ENCODE measurements at regions not wholly inside any gene's neighbourhood (a gene's known extent, or its start where the extent isn't known, plus 50 kb on each side); places are given as distances from the start of the nearest gene placed in this dataset.

GRCh38 chr1:230499496-230499895, 73.4 kb upstream of the PGBD5 start:
- no peak overlapping the region for H3K4me3 ChIP-seq (ENCODE audit: control insufficient read depth, low read depth, low read length)
- no peak for DNase-seq (ENCODE audit: low read depth)
- no peak for TF ChIP-seq CTCF (IDR thresholded peaks at IDR 0.05; ENCODE audit: control insufficient read depth, insufficient read depth, low read depth, low read length, missing control alignments)

GRCh38 chr1:230498704-230499103, 72.6 kb upstream of the PGBD5 start:
- no peak for TF ChIP-seq CTCF (IDR thresholded peaks at IDR 0.05; ENCODE audit: control insufficient read depth, insufficient read depth, low read depth, low read length, missing control alignments)
- no peak overlapping the region for H3K4me3 ChIP-seq (ENCODE audit: control insufficient read depth, low read depth, low read length)
- DNase-seq (ENCODE audit: low read depth), result no peak

DNA sequence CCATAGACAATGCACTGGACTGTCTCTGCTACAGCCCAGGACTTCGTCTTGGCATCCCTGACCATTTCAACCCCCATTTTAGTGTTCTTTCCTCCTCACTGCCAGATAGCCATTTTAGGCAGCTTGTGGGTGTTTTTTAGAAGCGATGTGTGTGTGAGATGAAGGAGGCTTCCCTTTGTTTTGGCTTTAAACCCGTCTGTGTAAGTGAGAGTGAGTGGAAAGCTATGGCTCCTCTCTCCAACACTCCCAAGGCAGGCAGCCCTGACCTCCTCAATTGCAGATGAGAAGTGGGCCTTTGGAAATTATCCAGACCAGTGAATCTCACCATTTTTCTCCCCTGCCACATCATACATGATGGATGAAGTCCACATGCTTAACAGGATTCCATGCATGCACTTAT, 70.3 kb upstream of the PGBD5 start:
- no peak for DNase-seq (ENCODE audit: low read depth)
- TF ChIP-seq CTCF (IDR thresholded peaks at IDR 0.05; ENCODE audit: control insufficient read depth, insufficient read depth, low read depth, low read length, missing control alignments), result no peak
- H3K4me3 ChIP-seq (ENCODE audit: control insufficient read depth, low read depth, low read length), result no peak overlapping the region

- H3K4me3 ChIP-seq (ENCODE audit: control insufficient read depth, low read depth, low read length), result no peak overlapping the region
- TF ChIP-seq CTCF (IDR thresholded peaks at IDR 0.05; ENCODE audit: control insufficient read depth, insufficient read depth, low read depth, low read length, missing control alignments), result no peak
- no peak for DNase-seq (ENCODE audit: low read depth)
Observed at GRCh38 chr1:230495891-230496385, 69.8 kb upstream of the PGBD5 start.

GRCh38 chr1:230495076-230495475, 68.9 kb upstream of the PGBD5 start:
- no peak for DNase-seq (ENCODE audit: low read depth)
- no peak overlapping the region for H3K4me3 ChIP-seq (ENCODE audit: control insufficient read depth, low read depth, low read length)
- no peak for TF ChIP-seq CTCF (IDR thresholded peaks at IDR 0.05; ENCODE audit: control insufficient read depth, insufficient read depth, low read depth, low read length, missing control alignments)

- TF ChIP-seq CTCF (IDR thresholded peaks at IDR 0.05; ENCODE audit: control insufficient read depth, insufficient read depth, low read depth, low read length, missing control alignments), result no peak
- no peak for DNase-seq (ENCODE audit: low read depth)
- no peak overlapping the region for H3K4me3 ChIP-seq (ENCODE audit: control insufficient read depth, low read depth, low read length)
Observed at GRCh38 chr1:230494514-230494913, 68.4 kb upstream of the PGBD5 start.

DNA sequence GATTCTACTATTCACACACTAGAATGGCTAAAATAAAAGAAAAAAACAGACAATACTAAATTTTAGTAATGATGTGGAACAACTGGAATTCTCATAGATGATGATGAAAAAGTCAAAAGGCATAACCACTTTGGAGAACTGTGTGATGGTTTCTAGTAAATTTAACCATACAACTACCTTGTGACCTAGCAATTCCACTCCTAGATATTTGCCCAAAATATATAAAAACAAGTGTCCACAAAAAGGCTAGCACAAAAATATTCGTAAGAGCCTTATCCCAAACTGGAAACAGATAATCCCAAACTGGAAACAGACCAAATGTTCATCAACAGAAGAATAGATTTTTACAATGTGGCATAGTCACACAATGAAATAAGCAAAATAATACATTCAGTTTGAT, 67.9 kb upstream of the PGBD5 start:
- DNase-seq (ENCODE audit: low read depth), result no peak
- H3K4me3 ChIP-seq (ENCODE audit: control insufficient read depth, low read depth, low read length), result no peak overlapping the region
- TF ChIP-seq CTCF (IDR thresholded peaks at IDR 0.05; ENCODE audit: control insufficient read depth, insufficient read depth, low read depth, low read length, missing control alignments), result no peak
